HG02678 (cell line): ENCODE measurements at regions not wholly inside any gene's neighbourhood (a gene's known extent, or its start where the extent isn't known, plus 50 kb on each side); places are given as distances from the start of the nearest gene placed in this dataset.
"Not testable (repeated sequence)": the region's sequence is repeated elsewhere in the genome, so short reads cannot be mapped to it uniquely, and the experiment has no call there.

ENCODE experiments used
- ATAC-seq: cut with Tn5 transposase; IDR thresholded peaks from one replicate; pipeline ENCODE4 v1.9.1; 2021; ENCODE audit warnings: mild to moderate bottlenecking, moderate library complexity; ENCODE audit not compliant: unreplicated experiment

GRCh38 chr16:66176731-66177130 is 189.8 kb upstream of the CDH5 start:
- no peak for ATAC-seq

- no peak for ATAC-seq
Measured at GRCh38 chr16:66176111-66176510, 190.4 kb upstream of the CDH5 start.

GRCh38 chr16:66175636-66176035 is 190.9 kb upstream of the CDH5 start:
- no peak for ATAC-seq

- ATAC-seq: no peak
Measured at GRCh38 chr16:66175058-66175457, 191.4 kb upstream of the CDH5 start.

GRCh38 chr16:66173796-66174195 is 192.7 kb upstream of the CDH5 start:
- ATAC-seq: not testable (repeated sequence)

GRCh38 chr16:66173181-66173580 is 193.3 kb upstream of the CDH5 start:
- not testable (repeated sequence) for ATAC-seq

- no peak for ATAC-seq
Measured at GRCh38 chr16:66172463-66172862, 194.0 kb upstream of the CDH5 start.

GRCh38 chr16:66171578-66171977 is 194.9 kb upstream of the CDH5 start:
- no peak for ATAC-seq

- ATAC-seq: no peak
Measured at GRCh38 chr16:66170989-66171388, 195.5 kb upstream of the CDH5 start.

- no peak for ATAC-seq
Measured at GRCh38 chr16:66169817-66170216, 196.7 kb upstream of the CDH5 start.

GRCh38 chr16:66168777-66169176 is 197.7 kb upstream of the CDH5 start:
- ATAC-seq: no peak

GRCh38 chr16:66167564-66168291 is 198.8 kb upstream of the CDH5 start:
- no peak for ATAC-seq

GRCh38 chr16:66166490-66166889 is 200.0 kb upstream of the CDH5 start:
- no peak for ATAC-seq

- ATAC-seq: no peak
Measured at GRCh38 chr16:66165879-66166278, 200.6 kb upstream of the CDH5 start.

GRCh38 chr16:66164581-66165247 is 201.8 kb upstream of the CDH5 start:
- no peak for ATAC-seq

- no peak for ATAC-seq
Measured at GRCh38 chr16:66162821-66163220, 203.7 kb upstream of the CDH5 start.

- no peak for ATAC-seq
Measured at GRCh38 chr16:66161942-66162341, 204.5 kb upstream of the CDH5 start.

- no peak for ATAC-seq
Measured at GRCh38 chr16:66161269-66161668, 205.2 kb upstream of the CDH5 start.

- no peak for ATAC-seq
Measured at GRCh38 chr16:66159987-66160386, 206.5 kb upstream of the CDH5 start.

- ATAC-seq: no peak
Measured at GRCh38 chr16:66156538-66156937, 210.0 kb upstream of the CDH5 start.

GRCh38 chr16:66155933-66156332 is 210.6 kb upstream of the CDH5 start:
- no peak for ATAC-seq

- no peak for ATAC-seq
Measured at GRCh38 chr16:66154801-66155200, 211.7 kb upstream of the CDH5 start.
